OCI-LY3 (cell line): ENCODE measurements at regions not wholly inside any gene's neighbourhood (a gene's known extent, or its start where the extent isn't known, plus 50 kb on each side); places are given as distances from the start of the nearest gene placed in this dataset.

Experiments
- EZH2phosphoT487 ChIP-seq: fragments of 200-600 bp; shearing (Covaris generic); IDR thresholded peaks from 2 replicates; pipeline ENCODE4 v1.6.1; 2018; ENCODE audit warnings: antibody characterized with exemption, mixed run types, low read depth
- TF ChIP-seq, protein P1 (sequence below): fragments of 200-600, 300-600 bp; sonication (generic); IDR thresholded peaks from 2 replicates; pipeline ENCODE4 v1.5.1; 2014; ENCODE audit warnings: antibody characterized with exemption, low read length, low read depth

- TF ChIP-seq, protein P1, sequence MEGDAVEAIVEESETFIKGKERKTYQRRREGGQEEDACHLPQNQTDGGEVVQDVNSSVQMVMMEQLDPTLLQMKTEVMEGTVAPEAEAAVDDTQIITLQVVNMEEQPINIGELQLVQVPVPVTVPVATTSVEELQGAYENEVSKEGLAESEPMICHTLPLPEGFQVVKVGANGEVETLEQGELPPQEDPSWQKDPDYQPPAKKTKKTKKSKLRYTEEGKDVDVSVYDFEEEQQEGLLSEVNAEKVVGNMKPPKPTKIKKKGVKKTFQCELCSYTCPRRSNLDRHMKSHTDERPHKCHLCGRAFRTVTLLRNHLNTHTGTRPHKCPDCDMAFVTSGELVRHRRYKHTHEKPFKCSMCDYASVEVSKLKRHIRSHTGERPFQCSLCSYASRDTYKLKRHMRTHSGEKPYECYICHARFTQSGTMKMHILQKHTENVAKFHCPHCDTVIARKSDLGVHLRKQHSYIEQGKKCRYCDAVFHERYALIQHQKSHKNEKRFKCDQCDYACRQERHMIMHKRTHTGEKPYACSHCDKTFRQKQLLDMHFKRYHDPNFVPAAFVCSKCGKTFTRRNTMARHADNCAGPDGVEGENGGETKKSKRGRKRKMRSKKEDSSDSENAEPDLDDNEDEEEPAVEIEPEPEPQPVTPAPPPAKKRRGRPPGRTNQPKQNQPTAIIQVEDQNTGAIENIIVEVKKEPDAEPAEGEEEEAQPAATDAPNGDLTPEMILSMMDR: no peak
- no peak for TF ChIP-seq EZH2phosphoT487
These were observed 608.2 kb downstream of the TBC1D22A start for GRCh38 chr22:47370448-47371262.
